ENCODE measurements at regions not wholly inside any gene's neighbourhood (a gene's known extent, or its start where the extent isn't known, plus 50 kb on each side); places are given as distances from the start of the nearest gene placed in this dataset.
"Not testable (repeated sequence)": the region's sequence is repeated elsewhere in the genome, so short reads cannot be mapped to it uniquely, and the experiment has no call there.

GRCh38 chr9:85344901-85345300 lies 396.9 kb downstream of the AGTPBP1 start:
- DNase-seq (ENCODE audit: extremely low read depth, low read depth, low spot score): no peak

GRCh38 chr9:85339338-85339737 lies 402.4 kb downstream of the AGTPBP1 start:
- no peak for DNase-seq (ENCODE audit: extremely low read depth, low read depth, low spot score)

- DNase-seq (ENCODE audit: extremely low read depth, low read depth, low spot score): no peak
Measured at GRCh38 chr9:85334228-85334627, 407.5 kb downstream of the AGTPBP1 start.

GRCh38 chr9:85332487-85332886 lies 409.3 kb downstream of the AGTPBP1 start:
- DNase-seq (ENCODE audit: extremely low read depth, low read depth, low spot score): no peak

DNA sequence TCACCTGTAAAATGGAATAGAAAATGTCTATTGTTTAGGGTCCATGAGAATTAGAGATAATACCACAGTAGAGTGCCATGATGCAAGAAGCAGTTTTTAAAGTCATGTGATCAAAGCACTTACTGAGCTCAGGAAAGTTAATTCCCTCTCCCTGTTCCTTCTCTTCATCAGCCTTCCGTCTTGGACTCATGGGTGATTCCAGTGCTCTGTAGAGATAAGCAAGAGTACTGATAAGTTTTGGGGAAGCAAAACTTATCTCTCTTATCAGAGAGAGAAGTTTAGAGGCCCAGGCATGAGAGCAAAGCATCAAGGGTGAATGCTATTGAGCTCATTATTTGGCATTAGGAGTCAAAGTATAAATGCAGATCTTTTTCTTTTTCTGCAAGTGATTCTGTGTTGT lies 410.1 kb downstream of the AGTPBP1 start:
- no peak for DNase-seq (ENCODE audit: extremely low read depth, low read depth, low spot score)

- no peak for DNase-seq (ENCODE audit: extremely low read depth, low read depth, low spot score)
Measured at GRCh38 chr9:85322592-85322991, 419.2 kb downstream of the AGTPBP1 start.

DNA sequence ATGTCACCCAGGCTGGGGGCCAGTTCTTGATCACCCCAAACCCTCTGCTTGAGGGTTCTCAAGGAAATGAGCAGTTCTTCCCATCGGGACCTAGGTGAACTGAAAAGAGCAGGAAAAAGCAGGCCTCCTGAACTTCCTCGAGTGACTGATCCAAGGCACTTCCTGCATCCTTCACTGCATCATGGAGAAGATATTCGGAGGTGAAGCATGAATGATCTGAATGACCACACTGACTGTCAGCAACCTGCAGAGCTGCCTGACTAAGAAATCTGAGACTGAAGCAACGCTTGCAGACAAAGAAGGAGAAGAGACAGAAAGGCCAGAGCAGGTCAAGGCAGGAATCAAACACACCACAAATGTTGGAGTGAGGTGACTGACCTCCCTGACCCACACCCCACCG lies 420.2 kb downstream of the AGTPBP1 start:
- DNase-seq (ENCODE audit: extremely low read depth, low read depth, low spot score): no peak

DNA sequence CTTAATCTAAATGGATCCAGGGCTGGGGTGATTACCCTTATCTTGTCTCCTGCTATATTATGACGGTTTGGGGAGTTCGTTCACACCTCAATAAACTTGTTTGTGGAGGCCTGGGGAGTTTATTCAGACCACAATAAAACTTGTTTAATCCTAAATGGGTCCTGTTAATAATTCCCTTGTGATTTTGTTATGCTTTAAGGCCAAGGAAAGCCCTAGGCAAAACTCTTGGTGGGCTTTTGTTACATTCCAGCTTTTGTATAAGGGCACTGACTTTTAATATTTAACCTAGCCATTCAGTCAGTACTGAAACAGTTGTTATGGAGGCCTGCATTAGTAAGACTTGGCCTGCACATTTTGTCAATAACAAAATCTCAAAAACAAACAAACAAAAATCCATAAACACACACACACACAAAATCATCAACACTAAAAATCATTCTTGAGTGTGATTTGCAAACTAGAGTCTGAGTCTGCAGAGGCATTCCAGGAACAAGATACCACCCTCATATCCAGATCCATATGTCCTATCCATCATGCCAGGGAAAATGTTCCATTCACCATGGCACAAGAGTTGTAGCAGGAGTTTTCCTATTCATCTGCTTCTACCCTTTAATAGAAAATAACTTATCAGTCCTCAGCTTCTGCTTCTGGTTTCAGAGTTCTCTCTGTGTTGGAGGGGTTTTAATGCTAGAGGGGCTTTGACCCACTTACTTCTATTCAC lies 421.7 kb downstream of the AGTPBP1 start:
- no peak for DNase-seq (ENCODE audit: extremely low read depth, low read depth, low spot score)

- DNase-seq (ENCODE audit: extremely low read depth, low read depth, low spot score): not testable (repeated sequence)
Measured at GRCh38 chr9:85315535-85315934, 426.2 kb downstream of the AGTPBP1 start.

GRCh38 chr9:85310573-85310972 lies 431.2 kb downstream of the AGTPBP1 start:
- DNase-seq (ENCODE audit: extremely low read depth, low read depth, low spot score): no peak

DNA sequence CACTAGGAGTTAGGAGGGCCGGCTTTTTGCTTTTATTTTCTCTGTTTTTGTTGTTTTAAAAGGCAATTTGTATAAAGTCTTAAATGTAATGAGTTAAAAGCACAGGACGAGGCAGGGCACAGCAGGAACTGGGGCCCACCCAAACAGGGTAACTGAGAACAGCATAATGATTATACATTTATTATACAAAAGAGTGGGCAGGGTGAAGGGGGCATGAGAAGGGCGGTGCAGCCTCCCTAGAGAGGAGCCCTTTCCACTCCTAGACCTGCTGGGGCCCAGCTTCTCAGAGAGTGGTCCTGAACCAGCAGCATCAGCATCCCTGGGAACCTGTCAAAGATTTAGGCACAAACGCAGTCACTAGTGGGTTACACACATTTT lies 438.0 kb downstream of the AGTPBP1 start:
- DNase-seq (ENCODE audit: extremely low read depth, low read depth, low spot score): no peak

DNA sequence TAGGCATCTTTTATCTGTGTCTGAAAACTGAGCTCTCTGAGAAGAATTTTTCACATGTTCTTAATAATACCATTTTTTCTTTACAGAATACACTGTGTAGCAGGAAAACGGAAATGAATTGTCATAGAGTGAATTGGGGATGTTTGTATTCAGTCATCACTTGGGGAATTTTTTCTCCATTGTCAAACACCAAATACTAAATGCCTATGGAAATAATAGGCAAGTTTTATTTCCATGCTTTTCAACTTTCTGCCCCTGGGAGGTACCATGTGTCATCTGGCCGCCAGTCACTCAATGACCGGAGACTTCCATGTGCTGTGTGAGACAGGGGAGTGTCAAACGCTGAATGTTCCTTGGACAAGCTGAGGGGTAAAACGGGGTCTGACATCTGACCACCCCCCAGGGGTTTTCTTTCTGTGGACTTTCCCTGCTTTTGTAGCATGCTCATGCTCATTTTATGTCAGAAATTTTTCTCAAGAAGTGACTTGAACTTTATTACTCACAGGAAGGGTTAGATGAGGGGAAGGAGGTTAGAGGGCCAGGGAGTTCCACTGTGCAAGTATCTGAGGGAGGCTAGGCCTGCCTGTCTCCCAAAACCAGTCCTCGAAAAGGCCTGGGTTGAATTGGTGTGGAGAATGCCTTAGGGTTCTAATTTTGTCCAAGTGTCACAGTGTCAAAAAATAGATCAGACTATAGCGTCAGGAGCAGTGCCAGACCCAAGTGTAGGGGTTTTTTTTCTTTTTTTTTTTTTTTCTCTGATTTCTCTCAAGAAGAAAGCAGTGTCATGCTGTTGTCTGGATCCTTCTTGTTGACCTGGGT lies 438.6 kb downstream of the AGTPBP1 start:
- DNase-seq (ENCODE audit: extremely low read depth, low read depth, low spot score): no peak

DNA sequence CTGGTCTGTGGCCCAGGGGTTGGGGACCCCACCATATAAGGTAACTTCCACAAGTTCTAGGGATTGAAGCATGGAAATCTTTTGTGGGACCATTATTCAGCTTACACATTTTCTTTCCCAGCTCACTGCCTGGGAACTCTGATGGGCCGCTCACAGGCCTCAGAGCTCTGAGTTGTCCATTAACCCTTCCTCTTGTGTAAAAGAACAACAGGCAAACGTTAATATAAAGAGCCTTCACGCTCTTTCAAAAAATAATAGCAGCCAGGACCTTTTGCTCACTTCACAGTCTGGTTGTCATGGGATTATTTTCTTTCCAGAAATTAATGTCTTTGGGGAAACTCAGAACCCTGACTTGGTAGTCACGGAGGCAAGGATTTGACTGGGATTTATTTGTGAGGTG lies 443.3 kb downstream of the AGTPBP1 start:
- no peak for DNase-seq (ENCODE audit: extremely low read depth, low read depth, low spot score)

DNA sequence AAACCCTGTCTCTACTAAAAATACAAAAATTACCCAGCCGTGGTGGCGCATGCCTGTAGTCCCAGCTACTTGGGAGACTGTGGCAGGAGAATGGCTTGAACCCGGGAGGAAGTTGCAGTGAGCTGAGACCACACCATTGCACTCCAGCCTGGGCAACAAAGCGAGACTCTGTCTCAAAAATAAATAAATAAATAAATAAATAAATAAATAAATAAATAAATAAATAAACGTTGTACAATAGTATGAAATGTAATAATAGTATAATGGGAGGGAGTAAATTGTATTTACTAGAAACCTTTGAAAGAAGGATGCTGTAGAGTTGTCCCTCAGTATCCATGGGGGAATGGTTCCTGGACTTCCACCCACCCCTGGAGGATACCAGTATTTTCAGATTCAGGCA lies 446.5 kb downstream of the AGTPBP1 start:
- not testable (repeated sequence) for DNase-seq (ENCODE audit: extremely low read depth, low read depth, low spot score)

GRCh38 chr9:85292261-85292660 lies 449.5 kb downstream of the AGTPBP1 start:
- no peak for DNase-seq (ENCODE audit: extremely low read depth, low read depth, low spot score)

DNA sequence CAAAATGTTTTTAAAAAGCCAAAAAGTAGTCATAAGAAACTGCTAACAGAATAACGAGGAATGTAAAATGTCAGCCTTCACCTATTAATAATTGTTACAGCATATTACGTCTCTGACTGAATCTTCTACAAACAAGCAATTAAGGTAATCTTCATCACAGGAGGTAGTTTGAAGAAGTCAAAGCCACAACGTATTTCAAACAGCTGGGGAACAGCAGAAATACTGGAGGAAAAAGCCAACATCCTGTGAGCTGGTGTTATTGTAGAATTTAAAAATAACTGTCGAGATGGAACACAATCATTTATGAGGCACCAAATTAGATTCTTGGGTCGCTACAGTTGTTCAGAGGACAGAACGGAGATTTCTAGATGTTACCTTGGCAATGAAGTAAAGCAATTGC lies 450.5 kb downstream of the AGTPBP1 start:
- no peak for DNase-seq (ENCODE audit: extremely low read depth, low read depth, low spot score)

DNA sequence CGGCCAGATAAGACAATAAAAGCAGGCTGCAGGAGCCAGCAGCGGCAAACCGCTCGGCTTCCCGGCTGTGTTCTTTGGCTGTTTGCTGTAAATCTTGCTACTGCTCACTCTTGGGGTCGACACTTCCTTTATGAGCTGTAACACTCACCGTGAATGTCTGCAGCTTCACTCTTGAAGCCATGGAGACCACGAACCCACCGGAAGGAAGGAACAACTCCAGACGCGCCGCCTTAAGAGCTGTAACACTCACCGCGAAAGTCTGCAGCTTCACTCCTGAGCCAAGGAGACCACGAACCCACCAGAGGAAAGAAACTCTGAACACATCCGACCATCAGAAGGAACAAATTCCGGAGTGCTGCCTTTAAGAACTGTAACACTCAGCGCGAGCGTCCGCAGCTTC lies 451.7 kb downstream of the AGTPBP1 start:
- DNase-seq (ENCODE audit: extremely low read depth, low read depth, low spot score): no peak

DNA sequence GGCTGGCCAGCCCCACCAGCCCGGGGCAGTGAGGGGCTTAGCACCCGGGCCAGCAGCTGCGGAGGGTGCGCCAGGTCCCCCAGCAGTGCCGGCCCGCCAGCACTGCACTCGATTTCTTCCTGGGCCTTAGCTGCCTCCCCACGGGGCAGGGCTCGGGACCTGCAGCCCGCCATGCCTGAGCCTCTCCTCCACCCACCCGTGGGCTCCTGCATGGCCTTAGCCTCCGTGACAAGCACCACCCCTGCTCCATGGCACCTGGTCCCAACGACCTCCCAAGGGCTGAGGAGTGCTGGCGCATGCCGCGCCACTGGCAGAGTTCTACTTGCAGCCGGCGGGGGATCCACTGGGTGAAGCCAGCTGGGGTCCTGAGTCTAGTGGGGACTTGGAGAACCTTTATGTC lies 452.6 kb downstream of the AGTPBP1 start:
- no peak for DNase-seq (ENCODE audit: extremely low read depth, low read depth, low spot score)

- no peak for DNase-seq (ENCODE audit: extremely low read depth, low read depth, low spot score)
Measured at GRCh38 chr9:85283421-85283820, 458.3 kb downstream of the AGTPBP1 start.

DNA sequence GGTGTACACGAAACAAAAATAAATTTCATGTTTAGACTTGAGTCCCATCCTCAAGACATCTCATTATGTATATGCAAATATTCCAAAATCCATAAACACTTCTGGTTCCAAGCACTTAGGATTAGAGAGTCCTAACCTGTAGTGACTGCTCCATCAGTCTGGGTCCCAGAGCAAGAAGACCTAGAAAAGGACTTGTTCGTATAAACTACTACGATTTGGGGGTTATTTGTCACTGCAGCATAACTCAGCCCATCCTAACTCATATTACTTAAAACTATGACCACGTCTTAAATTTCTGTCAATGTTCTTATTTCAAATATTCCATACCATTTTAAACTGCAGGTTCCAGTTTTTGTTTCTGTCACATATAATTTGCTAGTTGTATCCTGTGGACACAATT lies 463.0 kb downstream of the AGTPBP1 start:
- no peak for DNase-seq (ENCODE audit: extremely low read depth, low read depth, low spot score)

GRCh38 chr9:85276741-85277140 lies 465.0 kb downstream of the AGTPBP1 start:
- no peak for DNase-seq (ENCODE audit: extremely low read depth, low read depth, low spot score)

DNA sequence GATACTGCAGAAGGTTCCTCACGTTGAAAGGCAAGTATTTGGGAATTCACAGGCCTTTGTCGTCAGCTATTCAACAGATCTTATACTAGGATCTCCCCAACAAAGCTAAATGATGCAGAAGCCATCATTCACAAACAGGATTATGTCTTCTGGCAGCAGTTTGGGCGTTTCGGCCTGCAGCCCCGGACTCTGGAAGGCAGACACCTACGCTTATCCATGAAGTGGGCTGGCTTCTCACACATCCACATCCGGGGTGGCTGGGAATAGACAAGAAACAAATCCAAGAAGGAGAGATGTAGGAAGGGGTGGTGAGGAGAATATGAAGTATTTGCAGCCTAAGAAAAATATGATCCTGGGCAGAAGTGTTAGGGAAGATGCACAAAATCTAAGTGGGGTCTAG lies 471.9 kb downstream of the AGTPBP1 start:
- no peak for DNase-seq (ENCODE audit: extremely low read depth, low read depth, low spot score)
